ENCODE measurements at regions not wholly inside any gene's neighbourhood (a gene's known extent, or its start where the extent isn't known, plus 50 kb on each side); places are given as distances from the start of the nearest gene placed in this dataset.

GRCh38 chr13:95462801-95463200 is 89.7 kb upstream of the CLDN10 start:
- Histone ChIP-seq H3K27ac (no peak overlapping the region), H3K4me1 (no peaks in the 10 kb centered on the region), H3K4me3 (no peak overlapping the region), H3K9me3 (peaks cover 0 to 3% (median 0%) of the 10 kb centered on the region in 4 donors), H3K27me3 (no peaks in the 10 kb centered on the region), H3K36me3 (no peaks in the 10 kb centered on the region)
- no peak for TF ChIP-seq CTCF (IDR thresholded peaks at IDR 0.05)
- no peak for TF ChIP-seq POLR2A (IDR thresholded peaks at IDR 0.05)
- DNase-seq = no peak

- no peaks in the 10 kb centered on the region for H3K27me3 ChIP-seq
- no peak for DNase-seq
- H3K9me3 ChIP-seq = peaks cover 0 to 3% (median 0%) of the 10 kb centered on the region in 4 donors
- no peak overlapping the region for H3K4me3 ChIP-seq
- no peak overlapping the region for H3K27ac ChIP-seq
- TF ChIP-seq POLR2A (IDR thresholded peaks at IDR 0.05) (no peak), CTCF (IDR thresholded peaks at IDR 0.05) (no peak)
- H3K36me3 ChIP-seq = no peaks in the 10 kb centered on the region
- no peaks in the 10 kb centered on the region for H3K4me1 ChIP-seq
These were observed 89.0 kb upstream of the CLDN10 start for GRCh38 chr13:95463531-95463930.

- no peaks in the 10 kb centered on the region for H3K27me3 ChIP-seq
- H3K36me3 ChIP-seq = no peaks in the 10 kb centered on the region
- H3K9me3 ChIP-seq = no peaks in the 10 kb centered on the region
- no peak overlapping the region for H3K27ac ChIP-seq
- no peak for DNase-seq
- H3K4me3 ChIP-seq = no peak overlapping the region
- TF ChIP-seq POLR2A (IDR thresholded peaks at IDR 0.05) = no peak
- TF ChIP-seq CTCF (IDR thresholded peaks at IDR 0.05) = no peak
- H3K4me1 ChIP-seq = no peaks in the 10 kb centered on the region
These were observed 81.8 kb upstream of the CLDN10 start for GRCh38 chr13:95470574-95471366.

- no peaks in the 10 kb centered on the region for H3K36me3 ChIP-seq
- H3K4me3 ChIP-seq = no peak overlapping the region
- no peaks in the 10 kb centered on the region for H3K27me3 ChIP-seq
- no peaks in the 10 kb centered on the region for H3K9me3 ChIP-seq
- no peak overlapping the region for H3K27ac ChIP-seq
- no peaks in the 10 kb centered on the region for H3K4me1 ChIP-seq
- TF ChIP-seq POLR2A (IDR thresholded peaks at IDR 0.05) (no peak), CTCF (IDR thresholded peaks at IDR 0.05) (no peak)
- DNase-seq = no peak
These were observed 80.6 kb upstream of the CLDN10 start for GRCh38 chr13:95471960-95472359.

- TF ChIP-seq POLR2A (IDR thresholded peaks at IDR 0.05) = no peak
- no peak for TF ChIP-seq CTCF (IDR thresholded peaks at IDR 0.05)
- Histone ChIP-seq H3K27me3 (no peaks in the 10 kb centered on the region), H3K4me1 (no peaks in the 10 kb centered on the region), H3K36me3 (no peaks in the 10 kb centered on the region), H3K9me3 (no peaks in the 10 kb centered on the region), H3K4me3 (no peak overlapping the region), H3K27ac (no peak overlapping the region)
- no peak for DNase-seq
These were observed 77.5 kb upstream of the CLDN10 start for GRCh38 chr13:95474992-95475391.

Measured in Peyer's patch (tissue), 4 donors.